ENCODE measurements at regions not wholly inside any gene's neighbourhood (a gene's known extent, or its start where the extent isn't known, plus 50 kb on each side); places are given as distances from the start of the nearest gene placed in this dataset.

DNA sequence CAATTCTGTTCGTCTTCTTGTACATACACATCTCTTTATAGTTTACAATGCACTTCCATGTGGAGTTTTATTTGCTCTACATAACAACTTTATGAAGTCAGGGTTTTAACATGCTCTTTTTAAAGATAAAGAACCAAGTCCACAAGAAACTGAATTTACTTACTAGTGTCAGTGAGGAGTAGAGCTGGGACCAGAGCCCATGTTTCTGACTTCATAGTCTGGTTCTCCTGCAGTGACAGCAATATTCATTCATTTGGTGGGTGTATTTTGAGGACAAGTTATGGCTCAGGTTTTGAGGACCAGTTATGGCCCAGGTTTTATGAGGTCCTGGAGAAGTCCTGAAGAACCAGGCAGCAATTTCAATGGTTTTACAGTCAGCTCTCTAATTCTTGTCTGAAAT, 481.9 kb upstream of the TNC start:
- TF ChIP-seq POLR2A (IDR thresholded peaks at IDR 0.05), result no peak
- TF ChIP-seq, protein P1, sequence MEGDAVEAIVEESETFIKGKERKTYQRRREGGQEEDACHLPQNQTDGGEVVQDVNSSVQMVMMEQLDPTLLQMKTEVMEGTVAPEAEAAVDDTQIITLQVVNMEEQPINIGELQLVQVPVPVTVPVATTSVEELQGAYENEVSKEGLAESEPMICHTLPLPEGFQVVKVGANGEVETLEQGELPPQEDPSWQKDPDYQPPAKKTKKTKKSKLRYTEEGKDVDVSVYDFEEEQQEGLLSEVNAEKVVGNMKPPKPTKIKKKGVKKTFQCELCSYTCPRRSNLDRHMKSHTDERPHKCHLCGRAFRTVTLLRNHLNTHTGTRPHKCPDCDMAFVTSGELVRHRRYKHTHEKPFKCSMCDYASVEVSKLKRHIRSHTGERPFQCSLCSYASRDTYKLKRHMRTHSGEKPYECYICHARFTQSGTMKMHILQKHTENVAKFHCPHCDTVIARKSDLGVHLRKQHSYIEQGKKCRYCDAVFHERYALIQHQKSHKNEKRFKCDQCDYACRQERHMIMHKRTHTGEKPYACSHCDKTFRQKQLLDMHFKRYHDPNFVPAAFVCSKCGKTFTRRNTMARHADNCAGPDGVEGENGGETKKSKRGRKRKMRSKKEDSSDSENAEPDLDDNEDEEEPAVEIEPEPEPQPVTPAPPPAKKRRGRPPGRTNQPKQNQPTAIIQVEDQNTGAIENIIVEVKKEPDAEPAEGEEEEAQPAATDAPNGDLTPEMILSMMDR (IDR thresholded peaks at IDR 0.05), result no peak
